NCI-H1930 (cell line): ENCODE measurements at regions not wholly inside any gene's neighbourhood (a gene's known extent, or its start where the extent isn't known, plus 50 kb on each side); places are given as distances from the start of the nearest gene placed in this dataset.
"Not testable (repeated sequence)": the region's sequence is repeated elsewhere in the genome, so short reads cannot be mapped to it uniquely, and the experiment has no call there.

Experiments
- DNase-seq, 2 experiments: peaks; one replicate each; lab custom pipeline; 2025; lab: John Stamatoyannopoulos, UW

- no peak for DNase-seq
Measured at GRCh38 chr14:87052646-87053225, 940.2 kb downstream of the GALC start.

DNA sequence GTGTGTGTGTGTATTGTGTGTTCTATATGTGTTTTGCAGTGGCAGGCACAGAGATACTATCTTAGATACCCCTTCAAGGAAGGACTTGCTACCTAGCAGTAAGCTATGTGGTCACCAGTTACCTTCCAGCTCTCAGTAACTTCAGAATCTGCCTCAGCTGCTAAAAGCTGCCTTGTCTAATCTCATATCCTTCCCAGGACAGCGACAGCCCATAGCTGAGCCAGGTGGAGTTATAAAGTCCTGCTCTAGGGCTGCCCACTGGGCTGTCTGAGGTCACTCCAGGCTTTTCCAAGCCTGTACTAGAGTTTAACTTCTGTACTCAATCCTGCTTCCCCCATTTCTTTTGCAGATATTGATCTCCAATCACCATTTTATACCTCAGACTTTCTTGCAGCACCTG lies 942.6 kb downstream of the GALC start:
- DNase-seq, result no peak

GRCh38 chr14:87049950-87050349 lies 943.0 kb downstream of the GALC start:
- DNase-seq, result peak in 1 of 2 experiments; percentile 4

- DNase-seq, result no peak
Measured at GRCh38 chr14:87046960-87047359, 946.0 kb downstream of the GALC start.

- no peak for DNase-seq
Measured at GRCh38 chr14:87045956-87046355, 947.0 kb downstream of the GALC start.

DNA sequence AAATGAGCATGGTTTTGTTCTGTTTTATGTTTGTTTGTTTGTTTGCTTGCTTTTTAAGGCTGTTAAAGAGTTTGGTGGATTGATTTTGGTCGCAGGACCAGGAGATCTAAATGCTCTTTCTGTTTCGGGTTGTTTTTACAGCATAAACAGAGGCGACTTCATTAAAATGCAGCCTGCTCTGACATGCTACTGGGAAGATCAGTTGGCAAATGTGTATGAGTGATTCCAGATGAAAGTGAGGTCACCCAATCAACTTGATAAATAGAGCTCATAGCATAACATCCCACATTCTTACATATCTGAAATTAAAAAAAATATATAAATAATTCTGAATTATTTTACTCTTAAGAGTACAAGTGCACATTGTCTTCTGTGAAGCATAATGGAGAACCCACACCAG lies 947.7 kb downstream of the GALC start:
- DNase-seq, result no peak

DNA sequence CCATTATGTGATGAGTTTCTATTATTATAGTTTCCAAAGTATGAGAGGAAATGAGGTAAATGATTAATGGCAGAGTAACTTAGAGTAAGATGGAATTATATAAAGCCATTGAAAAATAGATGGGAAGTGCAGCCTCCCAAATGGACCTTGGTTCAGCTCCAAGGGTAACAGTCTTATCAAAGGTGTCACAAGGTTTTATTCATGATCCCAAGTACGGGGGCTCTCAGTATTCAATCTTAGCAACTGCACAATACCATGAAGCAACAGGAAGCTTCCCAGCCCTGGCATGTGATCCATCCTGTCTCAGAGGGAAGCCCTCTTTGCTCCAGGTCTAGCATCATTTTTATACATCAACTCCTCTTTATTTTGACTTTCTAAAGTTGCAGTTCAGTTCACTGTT lies 948.2 kb downstream of the GALC start:
- no peak for DNase-seq

GRCh38 chr14:87043667-87044200 lies 949.2 kb downstream of the GALC start:
- no peak for DNase-seq

- DNase-seq, result no peak
Measured at GRCh38 chr14:87042354-87042753, 950.6 kb downstream of the GALC start.

DNA sequence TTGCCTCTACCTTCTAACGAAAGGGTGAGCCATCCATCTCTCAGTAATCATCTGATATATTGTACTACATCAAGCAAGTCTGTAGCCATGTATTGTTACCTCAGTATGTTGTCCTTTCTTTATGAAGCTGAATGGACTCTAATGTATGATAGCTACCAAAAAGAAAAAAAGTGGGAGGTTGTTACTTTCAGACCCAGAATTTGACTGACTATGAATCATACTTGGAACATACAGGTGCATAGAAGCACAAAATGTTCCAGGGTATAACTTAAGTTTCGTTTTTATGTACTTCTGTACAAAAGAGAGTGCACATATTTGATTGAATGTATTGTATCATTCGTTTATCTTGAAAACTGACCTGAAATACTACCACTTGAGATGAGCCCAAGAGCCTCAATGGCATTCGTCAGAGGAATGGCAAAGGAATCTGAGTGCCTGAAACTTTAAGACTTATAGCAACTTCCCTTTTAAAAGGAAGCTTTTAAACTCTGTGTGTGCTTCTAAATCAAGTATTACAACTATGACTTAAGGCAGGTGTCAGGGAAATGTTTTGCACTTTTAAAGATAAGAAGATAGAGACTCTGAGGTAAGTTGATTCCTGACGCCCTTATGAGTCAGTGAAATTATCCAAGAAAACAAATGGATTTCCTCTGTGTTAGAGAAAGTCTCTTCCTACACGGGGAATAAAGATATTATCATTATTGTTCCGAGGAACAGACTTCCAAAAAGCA lies 951.5 kb downstream of the GALC start:
- DNase-seq, result no peak

DNA sequence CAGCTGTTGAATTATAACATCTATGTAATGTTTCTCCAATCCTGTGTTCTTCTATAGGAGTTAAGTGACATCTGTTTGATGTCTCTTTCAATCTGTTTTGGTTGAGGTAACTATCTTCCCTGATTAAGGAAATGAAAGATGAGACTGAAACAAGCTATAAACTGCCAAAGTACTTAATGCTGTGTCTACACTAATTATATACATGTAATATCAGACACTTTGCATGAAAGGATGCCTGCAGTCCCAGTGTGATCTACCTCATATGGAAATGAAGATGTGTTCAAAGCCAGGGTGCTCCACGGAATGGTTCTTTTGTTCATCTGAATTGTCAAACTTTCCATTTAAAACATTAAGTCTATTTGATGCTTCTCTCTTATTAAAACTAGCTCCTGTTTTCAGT lies 958.3 kb downstream of the GALC start:
- DNase-seq, result peak in 1 of 2 experiments; percentile 3

DNA sequence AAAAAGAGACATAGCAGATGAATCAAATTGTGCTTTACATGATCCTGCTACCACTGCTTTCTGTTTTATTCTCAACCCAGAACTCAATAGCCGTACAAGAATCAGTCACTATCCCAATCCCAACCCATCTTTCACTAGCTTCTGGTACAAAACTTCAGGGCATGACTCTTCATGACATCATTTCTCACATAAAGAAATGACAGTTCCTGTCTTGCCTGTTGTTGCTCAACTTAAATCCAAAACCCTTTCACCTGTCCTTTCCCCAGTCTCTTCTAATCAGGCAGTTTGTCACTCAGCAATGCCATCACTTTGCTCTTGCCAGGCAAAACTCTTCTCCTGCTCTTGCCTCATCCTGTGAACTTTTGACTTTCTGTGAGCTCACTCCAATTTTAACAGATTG lies 962.8 kb downstream of the GALC start:
- DNase-seq, result no peak

DNA sequence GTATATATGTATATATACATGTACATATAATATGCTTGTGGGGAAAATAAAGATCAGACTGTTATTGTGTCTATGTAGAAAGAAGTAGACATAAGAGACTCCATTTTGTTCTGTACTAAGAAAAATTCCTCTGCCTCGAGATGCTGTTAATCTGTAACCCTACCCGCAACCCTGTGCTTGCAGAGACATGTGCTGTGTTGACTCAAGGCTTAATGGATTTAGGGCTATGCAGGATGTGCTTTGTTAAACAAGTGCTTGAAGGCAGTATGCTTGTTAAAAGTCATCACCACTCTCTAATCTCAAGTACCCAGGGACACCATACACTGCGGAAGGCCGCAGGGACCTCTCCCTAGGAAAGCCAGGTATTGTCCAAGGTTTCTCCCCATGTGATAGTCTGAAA lies 972.9 kb downstream of the GALC start:
- DNase-seq, result not testable (repeated sequence)

DNA sequence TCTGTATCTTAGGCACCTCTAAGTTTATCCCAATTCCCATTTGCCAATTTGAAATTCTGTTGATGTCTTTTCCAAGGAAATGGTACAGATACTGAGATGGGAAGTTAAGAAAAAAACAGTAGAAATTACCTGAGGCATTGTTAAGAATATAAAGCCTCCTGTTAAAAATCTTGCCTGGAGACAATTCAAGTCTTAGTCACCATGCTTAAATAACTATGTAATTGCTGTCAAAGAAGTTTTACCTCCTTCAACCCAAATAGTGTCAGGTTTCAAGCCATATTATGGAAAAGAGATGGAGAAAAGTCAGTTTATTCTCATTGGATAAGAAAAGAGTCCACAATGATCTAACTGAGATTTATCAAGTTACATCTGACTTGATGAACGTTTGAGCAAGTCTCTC lies 974.7 kb downstream of the GALC start:
- DNase-seq, result no peak

- DNase-seq, result no peak
Measured at GRCh38 chr14:87017335-87017734, 975.6 kb downstream of the GALC start.

GRCh38 chr14:87014856-87015255 lies 978.1 kb downstream of the GALC start:
- no peak for DNase-seq

- no peak for DNase-seq
Measured at GRCh38 chr14:87013583-87013982, 979.4 kb downstream of the GALC start.

DNA sequence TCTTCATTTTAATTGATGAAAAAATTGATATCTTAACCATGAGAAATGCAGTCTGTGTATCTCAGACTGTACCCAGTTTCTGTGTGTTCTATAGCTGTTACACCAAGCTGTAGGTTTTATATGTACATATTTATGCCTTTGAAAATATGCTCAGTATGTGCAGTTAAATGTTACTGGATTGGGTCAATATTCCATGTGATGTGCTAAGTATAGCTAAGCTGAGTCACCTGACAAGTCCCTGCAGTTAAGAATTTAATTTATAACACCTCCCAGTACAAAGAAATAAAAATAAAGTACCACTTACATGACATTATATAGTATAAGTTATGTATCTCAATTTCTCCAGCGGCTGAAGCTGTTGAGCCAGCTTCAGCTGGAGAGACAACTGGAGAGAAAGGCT lies 984.0 kb downstream of the GALC start:
- no peak for DNase-seq

DNA sequence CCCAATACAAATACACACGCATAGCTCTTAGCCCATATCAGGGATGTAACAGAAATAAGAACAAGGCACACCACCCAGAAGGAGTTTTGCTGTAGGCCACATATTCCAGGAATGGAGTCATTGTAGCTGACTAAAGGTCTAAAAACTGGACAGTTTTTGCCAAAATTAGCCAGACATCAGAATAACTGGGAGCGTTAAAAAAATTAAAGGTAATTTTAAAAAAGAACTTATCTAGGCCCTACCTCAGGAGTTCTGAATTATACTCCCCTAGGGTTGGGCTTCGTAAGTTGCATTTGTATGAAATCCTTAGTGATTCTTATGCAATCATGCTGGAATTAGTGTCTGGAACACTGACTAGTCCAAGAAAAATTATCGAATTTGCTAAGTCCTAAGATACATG lies 987.7 kb downstream of the GALC start:
- no peak for DNase-seq

GRCh38 chr14:87002776-87003175 lies 990.2 kb downstream of the GALC start:
- no peak for DNase-seq

DNA sequence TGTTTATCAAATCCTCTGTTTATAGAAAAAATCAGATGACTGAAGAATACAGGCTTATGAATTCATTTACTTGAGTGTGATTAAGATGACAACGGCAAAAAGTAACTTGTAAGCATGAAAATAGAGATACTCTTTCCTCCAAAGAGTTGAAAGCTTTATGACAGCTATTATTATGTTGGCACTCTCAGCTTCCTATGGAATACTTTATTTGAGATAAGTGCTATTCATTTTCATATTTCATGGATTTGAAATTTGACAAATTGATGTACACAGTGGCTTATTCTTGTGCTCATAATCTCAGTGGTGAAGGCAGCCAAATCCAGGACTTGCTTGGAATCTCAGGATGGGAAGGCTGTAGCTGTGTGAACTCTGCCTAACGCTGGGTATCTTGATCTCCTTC lies 991.6 kb downstream of the GALC start:
- DNase-seq, result no peak

DNA sequence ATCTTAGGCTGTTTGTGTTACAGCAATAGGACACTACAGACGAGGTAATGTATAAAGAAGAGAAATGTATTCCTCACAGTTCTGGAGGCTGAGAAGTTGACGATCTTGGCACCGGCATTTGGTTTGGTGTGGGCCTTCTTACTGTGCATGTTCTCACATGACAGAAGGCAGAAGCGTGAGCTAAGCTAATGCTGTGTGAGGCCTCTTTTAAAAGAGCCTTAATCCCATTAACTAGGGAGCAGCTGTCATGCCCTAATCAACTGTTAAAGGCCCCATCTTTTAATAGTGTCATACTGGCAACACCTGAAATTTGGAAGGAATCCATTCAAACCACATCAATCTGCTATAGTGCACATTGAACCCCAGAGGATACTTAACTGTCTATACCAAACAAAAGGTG lies 992.9 kb downstream of the GALC start:
- DNase-seq, result no peak

DNA sequence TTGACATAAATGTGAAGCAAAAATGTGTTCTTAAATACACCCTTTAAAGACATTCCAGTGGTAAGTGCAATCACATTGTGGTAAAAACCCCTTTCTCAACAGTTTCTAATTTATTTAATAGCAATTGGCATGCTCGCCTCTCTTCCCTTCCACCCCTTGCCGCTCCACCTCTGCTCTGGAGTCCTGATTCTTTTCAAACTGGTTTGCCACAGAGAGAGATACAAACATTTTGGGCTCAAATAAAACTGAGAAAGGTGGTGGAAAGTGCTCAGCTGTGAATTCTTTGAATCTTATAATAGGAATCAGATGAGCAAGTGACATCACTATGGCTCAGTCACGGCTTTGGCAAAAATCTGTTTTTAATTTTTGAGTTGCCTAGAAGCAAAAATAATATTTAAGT lies 993.9 kb downstream of the GALC start:
- DNase-seq, result no peak

- no peak for DNase-seq
Measured at GRCh38 chr14:86997271-86997670, 995.7 kb downstream of the GALC start.
